HCT116 (cell line): ENCODE measurements at regions not wholly inside any gene's neighbourhood (a gene's known extent, or its start where the extent isn't known, plus 50 kb on each side); places are given as distances from the start of the nearest gene placed in this dataset.

Experiments
- ATAC-seq: fragments of 200-7000 bp; cut with Tn5 transposase; 2 replicates; pipeline ENCODE4 v1.9.1; 2020; ENCODE audit warnings: mild to moderate bottlenecking, moderate library complexity
- BruUV-seq: library from RNA; stranded (reverse); fragments of 400-500 nt; replicated peaks from 2 replicates; lab custom pipeline; 2021; lab: Mats Ljungman, UMichigan
- CTCF ChIA-PET: fragments of 300-600 bp; sonication (Branson Sonifier 250); formaldehyde crosslinking; loops from one replicate; lab custom pipeline; 2021; ENCODE audit warnings: antibody characterized with exemption; lab: Charles Lee
- POLR2A ChIA-PET: fragments of 300-600, 350-600 bp; sonication (Branson Sonifier 250); formaldehyde crosslinking; loops from one replicate; lab custom pipeline; 2021; ENCODE audit warnings: antibody characterized with exemption; lab: Charles Lee
- RAD21 ChIA-PET, 2 experiments: fragments of 300-600 bp; sonication (Branson Sonifier 250); formaldehyde crosslinking; loops; one replicate each; lab custom pipeline; 2023; ENCODE audit warnings: low total read pairs in 2 of 2; ENCODE audit not compliant: uncharacterized antibody in 2 of 2, unreplicated experiment in 2 of 2, low non-redundant PET in 1 of 2; lab: Charles Lee
- DNase-seq: peaks from one replicate; pipeline ENCODE4 v3.0.0-alpha.2; 2010; ENCODE audit warnings: low read depth, low spot score
- H2AFZ ChIP-seq: fragments of 200-600 bp; shearing (Covaris generic), sonication (generic); 2 replicates; pipeline ENCODE4 v1.6.1; 2017; ENCODE audit warnings: low read depth, mixed run types, mixed read lengths, antibody characterized with exemption, low read length; ENCODE audit not compliant: poor library complexity, severe bottlenecking
- H3K27ac ChIP-seq: 2 replicates; pipeline ENCODE4 v1.5.1; 2012; ENCODE audit warnings: low read depth, low read length
- H3K27me3 ChIP-seq: fragments of 200-600 bp; sonication (generic); 2 replicates; pipeline ENCODE4 v1.6.1; 2016; ENCODE audit warnings: mixed run types, low read length, mixed read lengths; ENCODE audit not compliant: insufficient read depth
- H3K36me3 ChIP-seq, 2 experiments: fragments of 200-500 bp in 1 of 2; fragments of 200-600 bp in 1 of 2; sonication (Bioruptor generic) in 1 of 2; sonication (generic) in 1 of 2; 2 replicates each; pipeline versions ENCODE4 v1.5.1 to v1.6.1; 2014 to 2016; ENCODE audit warnings: low read length in 2 of 2, inconsistent platforms in 1 of 2, mixed read lengths in 1 of 2, mixed run types in 1 of 2; ENCODE audit not compliant: insufficient read depth in 2 of 2, control insufficient read depth in 1 of 2
- H3K4me1 ChIP-seq, 2 experiments: fragments of 200-600 bp in 1 of 2; sonication (generic) in 1 of 2; 2 replicates each; pipeline versions ENCODE4 v1.5.1 to v1.6.1; 2012 to 2017; ENCODE audit warnings: low read length in 2 of 2, inconsistent platforms in 1 of 2, mild to moderate bottlenecking in 1 of 2, mixed read lengths in 1 of 2, mixed run types in 1 of 2, moderate library complexity in 1 of 2; ENCODE audit not compliant: insufficient read depth in 2 of 2, control insufficient read depth in 1 of 2
- H3K4me2 ChIP-seq: fragments of 200-600 bp; sonication (generic); 2 replicates; pipeline ENCODE4 v1.6.1; 2017; ENCODE audit warnings: mixed run types, low read length, mixed read lengths
- H3K4me3 ChIP-seq, 2 experiments: fragments of 200-600 bp in 1 of 2; sonication (generic) in 1 of 2; replicated peaks in 1 of 2; 2 replicates each; pipeline ENCODE4 v1.5.1; 2011 to 2016; ENCODE audit warnings: low read length in 2 of 2, control low read depth in 1 of 2, low read depth in 1 of 2, mild to moderate bottlenecking in 1 of 2, mixed read lengths in 1 of 2, mixed run types in 1 of 2
- H3K79me2 ChIP-seq: fragments of 200-600 bp; sonication (generic); 2 replicates; pipeline ENCODE4 v1.6.1; 2017; ENCODE audit warnings: mild to moderate bottlenecking, mixed run types, low read length, moderate library complexity, mixed read lengths; ENCODE audit not compliant: insufficient read depth
- H3K9ac ChIP-seq: fragments of 200-600 bp; sonication (generic); 2 replicates; pipeline ENCODE4 v1.6.1; 2016; ENCODE audit warnings: low read length, mixed read lengths
- H3K9me2 ChIP-seq: fragments of 200-600 bp; sonication (generic), shearing (Covaris generic); 2 replicates; pipeline ENCODE4 v1.6.1; 2017; ENCODE audit warnings: mixed run types, mild to moderate bottlenecking, moderate library complexity; ENCODE audit not compliant: insufficient read depth
- H3K9me3 ChIP-seq, 2 experiments: fragments of 200-500 bp in 1 of 2; fragments of 200-600 bp in 1 of 2; sonication (Bioruptor generic) in 1 of 2; sonication (generic) in 1 of 2; 2 replicates each; pipeline ENCODE4 v1.6.1; 2014 to 2017; ENCODE audit warnings: low read length in 2 of 2, mixed read lengths in 2 of 2, inconsistent platforms in 1 of 2, low read depth in 1 of 2, mild to moderate bottlenecking in 1 of 2, mixed run types in 1 of 2, moderate library complexity in 1 of 2; ENCODE audit not compliant: control insufficient read depth in 1 of 2, insufficient read depth in 1 of 2
- H4K20me1 ChIP-seq: fragments of 200-600 bp; sonication (generic), shearing (Covaris generic); 2 replicates; pipeline ENCODE4 v1.6.1; 2017; ENCODE audit warnings: mixed run types, mild to moderate bottlenecking, moderate library complexity; ENCODE audit not compliant: insufficient read depth
- CBX3 ChIP-seq: IDR thresholded peaks from 2 replicates; pipeline ENCODE4 v1.6.1; 2012; ENCODE audit warnings: low read depth
- EGR1 ChIP-seq: IDR thresholded peaks from 2 replicates; pipeline ENCODE4 v1.6.1; 2012; ENCODE audit warnings: low read depth
- FOSL1 ChIP-seq: IDR thresholded peaks from 2 replicates; pipeline ENCODE4 v1.6.1; 2012; ENCODE audit warnings: low read depth
- JUND ChIP-seq: IDR thresholded peaks from 2 replicates; pipeline ENCODE4 v1.6.1; 2012
- RAD21 ChIP-seq: IDR thresholded peaks from 2 replicates; pipeline ENCODE4 v1.6.1; 2012; ENCODE audit warnings: low read depth, mild to moderate bottlenecking
- SIN3A ChIP-seq: IDR thresholded peaks from 2 replicates; pipeline ENCODE4 v1.6.1; 2012; ENCODE audit warnings: low read depth
- TCF7L2 ChIP-seq: IDR thresholded peaks from 2 replicates; pipeline ENCODE4 v1.7.0; 2011; ENCODE audit warnings: borderline replicate concordance, inconsistent platforms; ENCODE audit not compliant: insufficient read depth, insufficient read length; ENCODE audit errors: extremely low read depth
- YY1 ChIP-seq: IDR thresholded peaks from 2 replicates; pipeline ENCODE4 v1.6.1; 2011; ENCODE audit warnings: low read length, low read depth, moderate library complexity, mild to moderate bottlenecking; ENCODE audit not compliant: insufficient replicate concordance; ENCODE audit errors: extremely low read depth
- ZFX ChIP-seq: fragments of 450-650 bp; IDR thresholded peaks from 2 replicates; pipeline ENCODE4 v1.6.1; 2017
- intact Hi-C: fragments of 100-400 bp; cut with micrococcal nuclease; formaldehyde crosslinking; loops from 2 replicates; pipeline ENCODE4 v1.10.0; 2022
- TF ChIP-seq, protein P1 (sequence below), 3 experiments: fragments of 200-600 bp in 1 of 3; sonication (generic) in 1 of 3; IDR thresholded peaks in 2 of 3; conservative IDR thresholded peaks in 1 of 3; 2 replicates each; pipeline ENCODE4 v1.5.1; 2012 to 2017; ENCODE audit warnings: low read depth in 2 of 3, low read length in 2 of 3, antibody characterized with exemption in 1 of 3, borderline replicate concordance in 1 of 3, control low read depth in 1 of 3, mild to moderate bottlenecking in 1 of 3, mixed read lengths in 1 of 3, mixed run types in 1 of 3, moderate library complexity in 1 of 3; ENCODE audit not compliant: insufficient read depth in 1 of 3
- TF ChIP-seq, protein P2 (sequence below): IDR thresholded peaks from 2 replicates; pipeline ENCODE4 v1.6.1; 2012

DNA sequence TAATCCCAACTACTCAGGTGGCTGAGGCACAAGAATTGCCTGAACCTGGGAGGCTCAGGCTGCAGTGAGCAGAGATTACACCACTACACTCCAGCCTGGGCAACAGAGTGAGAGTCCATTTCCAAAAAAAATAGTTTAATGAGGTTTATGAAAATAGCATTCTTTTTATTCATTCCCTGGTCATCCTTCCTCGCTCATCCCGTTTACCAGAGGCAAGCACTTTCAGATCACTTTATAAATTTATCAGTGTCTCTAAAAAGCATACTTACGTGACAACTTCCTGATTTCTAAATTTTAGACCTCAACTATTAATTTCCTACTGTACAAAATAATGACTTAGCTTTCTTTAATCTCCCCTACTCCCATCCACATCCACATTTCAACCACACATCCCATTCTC, 864.8 kb downstream of the EPHA4 start:
- Histone ChIP-seq H3K9me3 (no peaks in the 10 kb centered on the region), H3K27me3 (no peaks in the 10 kb centered on the region), H3K9me2 (no peaks in the 10 kb centered on the region), H3K4me2 (no peak overlapping the region), H3K4me1 (no peaks in the 10 kb centered on the region), H3K4me3 (no peak overlapping the region), H4K20me1 (no peaks in the 10 kb centered on the region), H3K27ac (no peak overlapping the region), H3K36me3 (no peaks in the 10 kb centered on the region), H3K9ac (no peak overlapping the region), H3K79me2 (no peaks in the 10 kb centered on the region), H2AFZ (no peak overlapping the region)
- no peak for ATAC-seq
- ChIA-PET CTCF (no interaction called here), RAD21 (no interaction called here), POLR2A (no interaction called here)
- DNase-seq, result no peak
- intact Hi-C loops, result no loop called here
- TF ChIP-seq ZFX, result no peak
- TF ChIP-seq, protein P1, sequence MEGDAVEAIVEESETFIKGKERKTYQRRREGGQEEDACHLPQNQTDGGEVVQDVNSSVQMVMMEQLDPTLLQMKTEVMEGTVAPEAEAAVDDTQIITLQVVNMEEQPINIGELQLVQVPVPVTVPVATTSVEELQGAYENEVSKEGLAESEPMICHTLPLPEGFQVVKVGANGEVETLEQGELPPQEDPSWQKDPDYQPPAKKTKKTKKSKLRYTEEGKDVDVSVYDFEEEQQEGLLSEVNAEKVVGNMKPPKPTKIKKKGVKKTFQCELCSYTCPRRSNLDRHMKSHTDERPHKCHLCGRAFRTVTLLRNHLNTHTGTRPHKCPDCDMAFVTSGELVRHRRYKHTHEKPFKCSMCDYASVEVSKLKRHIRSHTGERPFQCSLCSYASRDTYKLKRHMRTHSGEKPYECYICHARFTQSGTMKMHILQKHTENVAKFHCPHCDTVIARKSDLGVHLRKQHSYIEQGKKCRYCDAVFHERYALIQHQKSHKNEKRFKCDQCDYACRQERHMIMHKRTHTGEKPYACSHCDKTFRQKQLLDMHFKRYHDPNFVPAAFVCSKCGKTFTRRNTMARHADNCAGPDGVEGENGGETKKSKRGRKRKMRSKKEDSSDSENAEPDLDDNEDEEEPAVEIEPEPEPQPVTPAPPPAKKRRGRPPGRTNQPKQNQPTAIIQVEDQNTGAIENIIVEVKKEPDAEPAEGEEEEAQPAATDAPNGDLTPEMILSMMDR (IDR thresholded peaks at IDR 0.05 in 2 of 3, conservative IDR thresholded peaks at IDR 0.05 in 1 of 3; ENCODE audit: borderline replicate concordance in 1 of 3, insufficient read depth in 1 of 3, low read depth in 2 of 3, low read length in 2 of 3), result no peak
- no peak for TF ChIP-seq CBX3
- TF ChIP-seq, protein P2, sequence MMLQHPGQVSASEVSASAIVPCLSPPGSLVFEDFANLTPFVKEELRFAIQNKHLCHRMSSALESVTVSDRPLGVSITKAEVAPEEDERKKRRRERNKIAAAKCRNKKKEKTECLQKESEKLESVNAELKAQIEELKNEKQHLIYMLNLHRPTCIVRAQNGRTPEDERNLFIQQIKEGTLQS, result no peak
- TF ChIP-seq TCF7L2, result no peak
- TF ChIP-seq SIN3A, result no peak
- TF ChIP-seq JUND, result no peak
- TF ChIP-seq RAD21, result no peak
- no peak for TF ChIP-seq EGR1
- TF ChIP-seq YY1, result no peak
- no peak for TF ChIP-seq FOSL1
- BruUV-seq, result no TSS peak
